K562 (cell line): ENCODE measurements at regions not wholly inside any gene's neighbourhood (a gene's known extent, or its start where the extent isn't known, plus 50 kb on each side); places are given as distances from the start of the nearest gene placed in this dataset.

Experiments used
- ATAC-seq: fragments of 200-7000 bp; cut with Tn5 transposase; 3 replicates; pipeline ENCODE4 v1.9.1; 2020; ENCODE audit warnings: moderate library complexity
- BruUV-seq: library from RNA; stranded (reverse); fragments of 400-500 nt; replicated peaks from 2 replicates; lab custom pipeline; 2021; lab: Mats Ljungman, UMichigan
- CTCF ChIA-PET: fragments of 300-600 bp; formaldehyde crosslinking; extraction: SDS; loops from one replicate; lab custom pipeline; 2021; ENCODE audit warnings: low intra/inter-chr PET ratio; lab: Yijun Ruan, JAX
- POLR2A ChIA-PET: fragments of 300-600, 350-650 bp; sonication (Branson Sonifier 250); formaldehyde crosslinking; extraction: SDS; loops from one replicate; lab custom pipeline; 2021; ENCODE audit warnings: antibody characterized with exemption, inconsistent platforms; lab: Yijun Ruan, JAX
- DNase-seq, 4 experiments: peaks; one replicate each; pipeline versions ENCODE4 v3.0.0 to v3.0.0-alpha.2; 2011 to 2018; ENCODE audit warnings: low spot score in 3 of 4, mixed read lengths in 3 of 4; ENCODE audit errors: extremely low read depth in 1 of 4
- FAIRE-seq: peaks from 2 replicates; lab custom pipeline; 2011; peaks lifted over from hg19 to GRCh38; lab: Jason Lieb, UNC
- H2AFZ ChIP-seq: 2 replicates; pipeline ENCODE4 v1.6.0; 2011; ENCODE audit warnings: low read depth, low read length, control low read depth, inconsistent platforms
- H3K27ac ChIP-seq: fragments of 200-600 bp; 3 replicates; pipeline ENCODE4 v1.8.0; 2011; ENCODE audit warnings: low read depth, mild to moderate bottlenecking, control low read depth, inconsistent platforms, low read length, moderate library complexity, mixed read lengths; ENCODE audit errors: extremely low read depth
- H3K27me3 ChIP-seq, 2 experiments: fragments of 300-600 bp in 1 of 2; 2 replicates in 1 of 2; 3 replicates in 1 of 2; pipeline versions ENCODE4 v1.6.0 to v1.8.0; 2011; ENCODE audit warnings: inconsistent platforms in 2 of 2, low read length in 2 of 2, mild to moderate bottlenecking in 1 of 2, mixed read lengths in 1 of 2, moderate library complexity in 1 of 2; ENCODE audit not compliant: control insufficient read depth in 2 of 2, insufficient read depth in 2 of 2
- H3K36me3 ChIP-seq: fragments of 300-600 bp; 3 replicates; pipeline ENCODE4 v1.8.0; 2011; ENCODE audit warnings: mild to moderate bottlenecking, low read length, inconsistent platforms; ENCODE audit not compliant: control insufficient read depth, insufficient read depth
- H3K4me1 ChIP-seq, 2 experiments: fragments of 200-600 bp in 1 of 2; replicated peaks in 1 of 2; 2 replicates in 1 of 2; 3 replicates in 1 of 2; pipeline versions ENCODE4 v1.5.1 to v1.8.0; 2011; ENCODE audit warnings: inconsistent platforms in 2 of 2, low read length in 2 of 2, mild to moderate bottlenecking in 1 of 2, mixed read lengths in 1 of 2, moderate library complexity in 1 of 2; ENCODE audit not compliant: control insufficient read depth in 2 of 2, insufficient read depth in 2 of 2
- H3K4me2 ChIP-seq: 2 replicates; pipeline ENCODE4 v1.6.1; 2011; ENCODE audit warnings: low read length, control low read depth, inconsistent platforms, mixed read lengths; ENCODE audit not compliant: insufficient read depth
- H3K4me3 ChIP-seq: fragments of 200-600 bp; sonication (generic), shearing (Covaris generic); 2 replicates; pipeline ENCODE4 v1.5.1; 2016; ENCODE audit warnings: control low read depth, inconsistent platforms
- H3K79me2 ChIP-seq: fragments of 200-600 bp; 3 replicates; pipeline ENCODE4 v1.8.0; 2011; ENCODE audit warnings: low read length, inconsistent platforms; ENCODE audit not compliant: control insufficient read depth, insufficient read depth
- H3K9ac ChIP-seq, 2 experiments: 2 replicates each; pipeline versions ENCODE4 v1.6.0 to v1.6.1; 2011; ENCODE audit warnings: low read depth in 2 of 2, low read length in 2 of 2, control low read depth in 1 of 2, inconsistent platforms in 1 of 2, mild to moderate bottlenecking in 1 of 2, mixed read lengths in 1 of 2; ENCODE audit not compliant: insufficient read depth in 1 of 2
- H3K9me1 ChIP-seq: one replicate; pipeline ENCODE4 v1.6.0; 2011; ENCODE audit warnings: inconsistent platforms, mild to moderate bottlenecking, low read length, moderate library complexity; ENCODE audit not compliant: control insufficient read depth, insufficient read depth
- H3K9me3 ChIP-seq: replicated peaks from 2 replicates; pipeline ENCODE4 v1.5.1; 2011; ENCODE audit warnings: low read depth, low read length, inconsistent platforms; ENCODE audit not compliant: control insufficient read depth, insufficient read depth
- H4K20me1 ChIP-seq: replicated peaks from 2 replicates; pipeline ENCODE4 v1.6.1; 2011; ENCODE audit warnings: low read length, inconsistent platforms, mixed read lengths; ENCODE audit not compliant: control insufficient read depth, insufficient read depth
- ARHGAP35 ChIP-seq: fragments of 450-650 bp; IDR thresholded peaks from 2 replicates; pipeline ENCODE4 v1.6.1; 2018; ENCODE audit not compliant: partially characterized antibody
- CTCF ChIP-seq, 3 experiments: IDR thresholded peaks in 2 of 3; conservative IDR thresholded peaks in 1 of 3; 2 replicates each; pipeline ENCODE4 v1.5.1; 2011 to 2012; ENCODE audit warnings: low read length in 3 of 3, mild to moderate bottlenecking in 3 of 3, control low read depth in 2 of 3, improper control_type of control experiment in 1 of 3, inconsistent platforms in 1 of 3, low read depth in 1 of 3, mixed read lengths in 1 of 3, moderate library complexity in 1 of 3; ENCODE audit not compliant: insufficient read depth in 2 of 3
- PCBP2 ChIP-seq: fragments of 200-400 bp; formaldehyde crosslinking; IDR thresholded peaks from 2 replicates; pipeline ENCODE4 v1.6.1; 2018; ENCODE audit warnings: low read length, low read depth, mild to moderate bottlenecking, moderate library complexity; ENCODE audit not compliant: poor library complexity, severe bottlenecking
- PML ChIP-seq: IDR thresholded peaks from 2 replicates; pipeline ENCODE4 v1.6.1; 2012; ENCODE audit warnings: low read length, inconsistent platforms
- PRMT5 ChIP-seq: sonication (generic); formaldehyde crosslinking; IDR thresholded peaks from 2 replicates; pipeline ENCODE4 v1.5.0; 2020; ENCODE audit warnings: missing genetic modification reagents
- WGBS: fragments of 100-300 bp; shearing (Covaris generic); methylation state at CpG from one replicate; pipeline ENCODE4 v1.1.6; 2016; ENCODE audit warnings: low coverage, mixed read lengths; ENCODE audit not compliant: insufficient coverage; ENCODE audit errors: missing lambda C conversion rate; 5-methylcytosine and 5-hydroxymethylcytosine counted together
- in situ Hi-C: fragments of 300-500 bp; cut with MboI; formaldehyde crosslinking; loops from 4 replicates; pipeline ENCODE4 v1.15.0; 2018; ENCODE audit warnings: inconsistent platforms, mixed read lengths
- intact Hi-C: fragments of 100-400 bp; cut with micrococcal nuclease; formaldehyde crosslinking; loops from 2 replicates; pipeline ENCODE4 v1.14.2; 2022
- TF ChIP-seq, protein P1 (sequence below): sonication (generic); formaldehyde crosslinking; IDR thresholded peaks from 2 replicates; pipeline ENCODE4 v1.8.0; 2022; ENCODE audit warnings: missing genetic modification reagents, mild to moderate bottlenecking, borderline replicate concordance
- TF ChIP-seq, protein P2 (sequence below): fragments of 200-800 bp; sonication (Bioruptor generic); IDR thresholded peaks from 2 replicates; pipeline ENCODE4 v1.6.1; 2017; ENCODE audit warnings: missing genetic modification characterization, missing compliant biosample characterization

DNA sequence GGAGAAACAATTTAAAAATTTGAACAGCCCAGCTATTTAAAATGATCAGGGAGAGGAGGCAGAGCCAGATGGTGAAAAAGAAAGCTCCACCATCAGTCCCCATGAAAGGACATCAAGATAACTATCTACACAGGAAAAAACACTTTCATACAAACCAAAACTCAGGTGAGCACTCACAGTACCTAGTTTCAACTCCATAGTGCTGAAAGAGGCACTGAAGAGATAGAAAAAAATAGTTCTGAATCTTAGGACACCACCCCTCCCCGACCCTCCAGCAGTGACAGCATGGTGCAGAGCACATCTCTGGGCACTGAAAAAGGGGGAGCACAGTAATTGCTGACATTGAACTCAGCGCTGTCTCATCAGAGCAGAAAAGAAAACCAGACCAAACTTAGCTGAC lies 732.9 kb downstream of the CETN3 start:
- in situ Hi-C loops (no loop called here), intact Hi-C loops (no loop called here)
- H3K4me1 ChIP-seq, result no peaks in the 10 kb centered on the region
- H2AFZ ChIP-seq, result no peak overlapping the region
- no peaks in the 10 kb centered on the region for H3K79me2 ChIP-seq
- no peak overlapping the region for H3K9ac ChIP-seq
- CTCF ChIA-PET, result no interaction called here
- H3K27ac ChIP-seq, result no peak overlapping the region
- no peak overlapping the region for H3K4me2 ChIP-seq
- POLR2A ChIA-PET, result no interaction called here
- H3K9me3 ChIP-seq, result no peaks in the 10 kb centered on the region
- no peak for TF ChIP-seq CTCF (IDR thresholded peaks at IDR 0.05 in 2 of 3, conservative IDR thresholded peaks at IDR 0.05 in 1 of 3; ENCODE audit: insufficient read depth in 2 of 3, low read depth in 1 of 3, low read length in 3 of 3)
- TF ChIP-seq, protein P1, sequence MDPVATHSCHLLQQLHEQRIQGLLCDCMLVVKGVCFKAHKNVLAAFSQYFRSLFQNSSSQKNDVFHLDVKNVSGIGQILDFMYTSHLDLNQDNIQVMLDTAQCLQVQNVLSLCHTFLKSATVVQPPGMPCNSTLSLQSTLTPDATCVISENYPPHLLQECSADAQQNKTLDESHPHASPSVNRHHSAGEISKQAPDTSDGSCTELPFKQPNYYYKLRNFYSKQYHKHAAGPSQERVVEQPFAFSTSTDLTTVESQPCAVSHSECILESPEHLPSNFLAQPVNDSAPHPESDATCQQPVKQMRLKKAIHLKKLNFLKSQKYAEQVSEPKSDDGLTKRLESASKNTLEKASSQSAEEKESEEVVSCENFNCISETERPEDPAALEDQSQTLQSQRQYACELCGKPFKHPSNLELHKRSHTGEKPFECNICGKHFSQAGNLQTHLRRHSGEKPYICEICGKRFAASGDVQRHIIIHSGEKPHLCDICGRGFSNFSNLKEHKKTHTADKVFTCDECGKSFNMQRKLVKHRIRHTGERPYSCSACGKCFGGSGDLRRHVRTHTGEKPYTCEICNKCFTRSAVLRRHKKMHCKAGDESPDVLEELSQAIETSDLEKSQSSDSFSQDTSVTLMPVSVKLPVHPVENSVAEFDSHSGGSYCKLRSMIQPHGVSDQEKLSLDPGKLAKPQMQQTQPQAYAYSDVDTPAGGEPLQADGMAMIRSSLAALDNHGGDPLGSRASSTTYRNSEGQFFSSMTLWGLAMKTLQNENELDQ (CRISPR knock-in tag), result no peak
- TF ChIP-seq PRMT5, result no peak
- TF ChIP-seq PCBP2, result no peak
- no peak for TF ChIP-seq ARHGAP35
- TF ChIP-seq, protein P2, sequence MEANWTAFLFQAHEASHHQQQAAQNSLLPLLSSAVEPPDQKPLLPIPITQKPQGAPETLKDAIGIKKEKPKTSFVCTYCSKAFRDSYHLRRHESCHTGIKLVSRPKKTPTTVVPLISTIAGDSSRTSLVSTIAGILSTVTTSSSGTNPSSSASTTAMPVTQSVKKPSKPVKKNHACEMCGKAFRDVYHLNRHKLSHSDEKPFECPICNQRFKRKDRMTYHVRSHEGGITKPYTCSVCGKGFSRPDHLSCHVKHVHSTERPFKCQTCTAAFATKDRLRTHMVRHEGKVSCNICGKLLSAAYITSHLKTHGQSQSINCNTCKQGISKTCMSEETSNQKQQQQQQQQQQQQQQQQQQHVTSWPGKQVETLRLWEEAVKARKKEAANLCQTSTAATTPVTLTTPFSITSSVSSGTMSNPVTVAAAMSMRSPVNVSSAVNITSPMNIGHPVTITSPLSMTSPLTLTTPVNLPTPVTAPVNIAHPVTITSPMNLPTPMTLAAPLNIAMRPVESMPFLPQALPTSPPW (CRISPR knock-in tag), result no peak
- TF ChIP-seq PML, result no peak
- BruUV-seq, result no TSS peak
- ATAC-seq (no peak), FAIRE-seq (no peak), DNase-seq (no peak)
- no peaks in the 10 kb centered on the region for H3K27me3 ChIP-seq
- no peaks in the 10 kb centered on the region for H4K20me1 ChIP-seq
- 0% methylated on average over 2 of the region's 2 CpGs for WGBS
- H3K4me3 ChIP-seq, result no peak overlapping the region
- no peaks in the 10 kb centered on the region for H3K36me3 ChIP-seq
- H3K9me1 ChIP-seq, result no peaks in the 10 kb centered on the region
